Spleen (tissue), 7 donors: ENCODE measurements at regions not wholly inside any gene's neighbourhood (a gene's known extent, or its start where the extent isn't known, plus 50 kb on each side); places are given as distances from the start of the nearest gene placed in this dataset.

ENCODE experiments used
- CTCF ChIP-seq, 11 experiments: fragments of 200-600 bp in 7 of 11; fragments of 450-650 bp in 4 of 11; sonication (generic) in 4 of 11; IDR thresholded peaks in 8 of 11; conservative IDR thresholded peaks in 3 of 11; 1 replicate in 7 of 11; 2 replicates in 4 of 11; pipeline versions ENCODE4 v1.4.0 to v1.8.0; 2016 to 2021; ENCODE audit warnings: antibody characterized with exemption in 11 of 11, inconsistent platforms in 4 of 11, mild to moderate bottlenecking in 1 of 11
- POLR2A ChIP-seq, 3 donors: fragments of 450-650 bp; IDR thresholded peaks; one replicate each; pipeline ENCODE4 v1.5.1; 2017; ENCODE audit warnings: antibody characterized with exemption in 3 of 3, mild to moderate bottlenecking in 1 of 3
- POLR2AphosphoS5 ChIP-seq, 3 donors: sonication (generic); formaldehyde crosslinking; IDR thresholded peaks; one replicate each; pipeline ENCODE4 v1.5.1; 2017; ENCODE audit warnings: antibody characterized with exemption in 3 of 3
- donor health status: DM: no; HTN: no; CAD: no; lungs with moderate emphysema.
- donor health status: DM: no; HTN: no; CAD: no.
- donor health status: DM: no; HTN: no; CAD: no.

DNA sequence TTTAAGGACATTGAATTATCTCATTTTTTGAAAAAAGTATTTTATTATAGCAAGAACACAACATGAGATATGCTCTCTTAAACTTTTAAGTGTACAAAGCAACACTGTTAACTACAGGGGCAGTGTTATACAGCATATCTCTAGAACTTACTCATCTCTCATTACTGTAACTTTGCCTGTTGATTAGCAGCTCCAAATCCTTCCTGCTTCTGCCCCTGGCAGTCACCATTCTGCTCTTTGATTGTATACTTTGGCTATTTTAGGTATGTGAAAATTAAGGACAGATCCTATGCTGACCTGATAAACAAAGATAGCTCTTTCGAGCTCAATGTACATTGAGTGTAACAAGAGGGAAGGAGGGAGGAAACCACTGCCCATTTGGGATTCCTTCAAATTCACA lies 1349.8 kb upstream of the GJE1 start:
- TF ChIP-seq POLR2A (IDR thresholded peaks at IDR 0.05) (no peak), CTCF (IDR thresholded peaks at IDR 0.05 in 8 of 11, conservative IDR thresholded peaks at IDR 0.05 in 3 of 11) (no peak), POLR2AphosphoS5 (IDR thresholded peaks at IDR 0.05) (no peak)
